Thoracic aorta (tissue), 2 donors: ENCODE measurements at regions not wholly inside any gene's neighbourhood (a gene's known extent, or its start where the extent isn't known, plus 50 kb on each side); places are given as distances from the start of the nearest gene placed in this dataset.

Experiments
- ATAC-seq: fragments of 150-250 bp; one replicate; pipeline ENCODE4 v1.8.0; 2017; ENCODE audit warnings: low read depth; ENCODE audit not compliant: insufficient number of reproducible peaks, low FRiP score
- DNase-seq: peaks from one replicate; pipeline ENCODE4 v3.0.0-alpha.2; 2020; ENCODE audit warnings: low spot score
- H3K27ac ChIP-seq, 2 donors: fragments of 200-600 bp; sonication (generic); 1 replicate in 1 of 2; 2 replicates in 1 of 2; pipeline ENCODE4 v1.5.1; 2016; ENCODE audit warnings: mild to moderate bottlenecking in 2 of 2, moderate library complexity in 2 of 2
- H3K27me3 ChIP-seq: fragments of 200-600 bp; sonication (generic); replicated peaks from 2 replicates; pipeline ENCODE4 v1.6.0; 2016; ENCODE audit warnings: mild to moderate bottlenecking; ENCODE audit not compliant: insufficient read depth
- H3K36me3 ChIP-seq: fragments of 200-600 bp; sonication (generic); one replicate; pipeline ENCODE4 v1.5.1; 2016
- H3K4me1 ChIP-seq, 2 donors: fragments of 200-600 bp; sonication (generic); 1 replicate in 1 of 2; 2 replicates in 1 of 2; pipeline versions ENCODE4 v1.5.1 to v1.6.0; 2016; ENCODE audit warnings: low read depth in 2 of 2, mild to moderate bottlenecking in 1 of 2; ENCODE audit not compliant: control insufficient read depth in 1 of 2
- H3K4me3 ChIP-seq: fragments of 200-600 bp; sonication (generic); 2 replicates; pipeline ENCODE4 v1.5.1; 2016; ENCODE audit warnings: mild to moderate bottlenecking
- H3K9me3 ChIP-seq: fragments of 200-600 bp; sonication (generic); 2 replicates; pipeline ENCODE4 v1.5.1; 2016
- TF ChIP-seq, protein P1 (sequence below): fragments of 200-600 bp; sonication (generic); IDR thresholded peaks from one replicate; pipeline ENCODE4 v1.5.1; 2019; ENCODE audit warnings: antibody characterized with exemption

DNA sequence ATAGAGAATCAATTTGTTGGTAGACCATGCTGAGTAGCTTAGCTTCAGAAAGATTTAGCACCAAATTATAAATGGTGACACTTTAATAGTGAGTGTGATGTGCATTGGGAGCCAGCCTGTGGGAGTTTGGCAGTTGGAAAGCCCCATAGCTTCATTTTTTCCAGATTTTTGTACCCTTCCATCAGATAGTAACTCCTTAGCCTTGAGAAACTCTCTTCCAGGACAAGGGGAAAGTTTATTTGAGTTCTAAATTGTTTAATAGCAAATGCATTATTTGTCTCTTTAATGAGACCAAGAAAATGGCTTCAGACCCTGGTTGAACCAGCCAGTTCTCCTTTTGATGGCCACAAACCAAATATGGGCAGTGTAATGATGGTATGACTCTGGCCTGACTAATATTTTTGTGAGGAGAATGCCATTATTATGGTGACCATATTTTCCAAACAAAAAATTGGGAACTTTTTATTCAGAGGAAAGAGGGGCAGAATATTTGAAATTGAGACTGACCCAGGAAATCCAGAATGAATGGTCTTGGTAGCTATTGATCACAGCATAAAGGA is 49.8 kb downstream of the PLCE1 start:
- TF ChIP-seq, protein P1, sequence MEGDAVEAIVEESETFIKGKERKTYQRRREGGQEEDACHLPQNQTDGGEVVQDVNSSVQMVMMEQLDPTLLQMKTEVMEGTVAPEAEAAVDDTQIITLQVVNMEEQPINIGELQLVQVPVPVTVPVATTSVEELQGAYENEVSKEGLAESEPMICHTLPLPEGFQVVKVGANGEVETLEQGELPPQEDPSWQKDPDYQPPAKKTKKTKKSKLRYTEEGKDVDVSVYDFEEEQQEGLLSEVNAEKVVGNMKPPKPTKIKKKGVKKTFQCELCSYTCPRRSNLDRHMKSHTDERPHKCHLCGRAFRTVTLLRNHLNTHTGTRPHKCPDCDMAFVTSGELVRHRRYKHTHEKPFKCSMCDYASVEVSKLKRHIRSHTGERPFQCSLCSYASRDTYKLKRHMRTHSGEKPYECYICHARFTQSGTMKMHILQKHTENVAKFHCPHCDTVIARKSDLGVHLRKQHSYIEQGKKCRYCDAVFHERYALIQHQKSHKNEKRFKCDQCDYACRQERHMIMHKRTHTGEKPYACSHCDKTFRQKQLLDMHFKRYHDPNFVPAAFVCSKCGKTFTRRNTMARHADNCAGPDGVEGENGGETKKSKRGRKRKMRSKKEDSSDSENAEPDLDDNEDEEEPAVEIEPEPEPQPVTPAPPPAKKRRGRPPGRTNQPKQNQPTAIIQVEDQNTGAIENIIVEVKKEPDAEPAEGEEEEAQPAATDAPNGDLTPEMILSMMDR = no peak
- no peaks in the 10 kb centered on the region for H3K9me3 ChIP-seq
- no peak for ATAC-seq

DNA sequence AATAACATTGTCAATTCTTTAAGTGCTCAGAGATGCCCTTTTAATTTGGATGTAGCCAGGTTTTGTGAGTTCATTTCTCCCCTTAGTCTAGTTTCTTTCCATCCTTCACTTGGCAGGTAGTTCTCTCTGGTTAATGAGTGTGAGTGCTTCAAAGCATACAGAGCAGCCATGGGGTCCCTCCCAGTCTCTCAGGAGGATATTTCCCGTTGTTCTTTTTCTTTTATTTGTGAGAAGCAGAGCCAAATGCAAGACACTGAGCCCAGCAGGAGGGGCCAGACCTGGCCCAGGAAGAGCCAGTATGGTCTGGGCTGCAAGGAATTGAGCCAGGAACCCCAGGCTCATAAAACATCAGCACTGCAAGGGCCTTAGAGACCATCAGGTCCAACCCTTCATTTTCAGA is 52.4 kb downstream of the PLCE1 start:
- DNase-seq (no peak), ATAC-seq (no peak)
- Histone ChIP-seq H3K4me3 (no peak overlapping the region), H3K27ac (no peak overlapping the region), H3K4me1 (no peaks in the 10 kb centered on the region), H3K27me3 (no peaks in the 10 kb centered on the region), H3K36me3 (no peaks in the 10 kb centered on the region), H3K9me3 (no peaks in the 10 kb centered on the region)
- TF ChIP-seq, protein P1 = no peak

More for the DNA sequence above, 49.8 kb downstream of the PLCE1 start:
- Histone ChIP-seq H3K27ac (no peak overlapping the region), H3K4me3 (no peak overlapping the region), H3K27me3 (no peaks in the 10 kb centered on the region), H3K4me1 (no peaks in the 10 kb centered on the region), H3K36me3 (no peaks in the 10 kb centered on the region)
- no peak for DNase-seq

DNA sequence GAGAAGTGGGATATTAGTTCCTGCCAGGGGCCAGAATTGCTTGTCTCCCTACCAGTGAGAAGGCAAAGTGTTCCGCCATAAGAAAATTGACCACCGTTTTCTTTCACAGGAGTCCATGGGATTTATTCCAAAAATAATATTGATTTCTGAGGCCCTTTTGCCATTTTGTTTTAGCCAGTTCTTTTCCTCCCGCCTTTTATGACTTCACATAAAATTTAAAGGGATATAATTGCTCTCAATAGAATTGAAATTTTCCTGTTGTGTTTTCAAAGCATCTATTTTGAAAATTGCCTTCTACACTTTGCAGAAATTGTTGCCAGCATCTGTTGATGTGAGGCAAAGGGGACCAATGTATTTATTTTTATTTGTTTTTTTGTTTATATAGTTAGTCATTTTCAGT is 53.6 kb downstream of the PLCE1 start:
- Histone ChIP-seq H3K27me3 (no peaks in the 10 kb centered on the region), H3K36me3 (no peaks in the 10 kb centered on the region), H3K4me3 (no peak overlapping the region), H3K4me1 (no peaks in the 10 kb centered on the region), H3K9me3 (no peaks in the 10 kb centered on the region), H3K27ac (no peak overlapping the region)
- ATAC-seq = no peak
- TF ChIP-seq, protein P1 = no peak
- no peak for DNase-seq

DNA sequence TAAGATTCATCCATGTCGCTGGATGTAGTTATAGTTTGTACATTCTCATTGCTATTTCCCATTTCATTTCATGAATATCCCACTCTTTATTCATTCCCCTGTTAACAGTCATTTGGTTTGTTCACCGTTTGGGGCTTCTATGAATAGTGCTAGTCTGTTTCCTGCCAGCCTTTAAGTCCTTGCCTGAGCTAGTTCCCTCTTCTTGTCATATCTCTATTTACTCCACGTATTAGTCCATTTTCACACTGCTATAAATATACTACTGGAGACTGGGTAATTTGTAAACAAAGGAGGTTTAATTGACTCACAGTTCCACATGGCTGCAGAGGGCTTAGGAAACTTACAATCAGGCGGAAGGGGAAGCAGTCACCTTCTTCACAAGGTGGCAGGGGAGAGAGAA is 56.2 kb downstream of the PLCE1 start:
- H3K4me1 ChIP-seq = peaks cover 0 to 8% of the 10 kb centered on the region in 2 donors
- H3K27ac ChIP-seq = no peak overlapping the region
- H3K27me3 ChIP-seq = no peaks in the 10 kb centered on the region
- H3K36me3 ChIP-seq = no peaks in the 10 kb centered on the region
- H3K9me3 ChIP-seq = no peaks in the 10 kb centered on the region
- no peak overlapping the region for H3K4me3 ChIP-seq
- ATAC-seq (no peak), DNase-seq (no peak)
- TF ChIP-seq, protein P1 = no peak

DNA sequence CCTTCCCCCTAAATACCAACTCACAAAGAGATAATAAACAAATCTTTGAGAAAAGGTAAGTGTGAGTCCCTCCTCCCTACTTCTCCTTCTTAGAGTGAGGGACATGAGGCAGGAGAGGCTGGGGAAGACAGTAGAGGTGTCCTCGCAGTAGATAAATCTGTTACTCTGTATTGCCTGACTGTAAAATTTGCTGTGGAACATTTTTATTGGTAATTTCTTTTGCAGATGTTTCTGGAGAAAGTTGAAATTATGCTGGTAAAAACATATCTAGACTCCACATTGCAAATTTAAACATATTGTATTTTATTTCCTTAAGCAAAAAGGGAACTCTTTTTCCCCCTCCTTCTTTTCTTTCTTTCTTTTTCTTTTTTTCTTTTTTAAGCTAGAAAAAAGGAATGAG is 58.5 kb downstream of the PLCE1 start:
- ATAC-seq (no peak), DNase-seq (no peak)
- Histone ChIP-seq H3K9me3 (no peaks in the 10 kb centered on the region), H3K27ac (no peak overlapping the region), H3K27me3 (no peaks in the 10 kb centered on the region), H3K4me3 (no peak overlapping the region), H3K36me3 (no peaks in the 10 kb centered on the region), H3K4me1 (peaks cover 0 to 8% of the 10 kb centered on the region in 2 donors)
- TF ChIP-seq, protein P1 = no peak
